AG09309 (cell line): ENCODE measurements at regions not wholly inside any gene's neighbourhood (a gene's known extent, or its start where the extent isn't known, plus 50 kb on each side); places are given as distances from the start of the nearest gene placed in this dataset.

Experiments used
- DNase-seq: peaks from one replicate; pipeline ENCODE4 v3.0.0-alpha.2; 2010; ENCODE audit warnings: low read depth
- H3K4me3 ChIP-seq: 2 replicates; pipeline ENCODE4 v1.5.1; 2011; ENCODE audit warnings: mild to moderate bottlenecking, low read depth, low read length, moderate library complexity; ENCODE audit not compliant: control insufficient read depth
- TF ChIP-seq, protein P1 (sequence below): IDR thresholded peaks from 2 replicates; pipeline ENCODE4 v1.5.1; 2011; ENCODE audit warnings: mild to moderate bottlenecking, low read depth, low read length, inconsistent platforms; ENCODE audit not compliant: insufficient read depth, control insufficient read depth; ENCODE audit errors: missing control alignments

- TF ChIP-seq, protein P1, sequence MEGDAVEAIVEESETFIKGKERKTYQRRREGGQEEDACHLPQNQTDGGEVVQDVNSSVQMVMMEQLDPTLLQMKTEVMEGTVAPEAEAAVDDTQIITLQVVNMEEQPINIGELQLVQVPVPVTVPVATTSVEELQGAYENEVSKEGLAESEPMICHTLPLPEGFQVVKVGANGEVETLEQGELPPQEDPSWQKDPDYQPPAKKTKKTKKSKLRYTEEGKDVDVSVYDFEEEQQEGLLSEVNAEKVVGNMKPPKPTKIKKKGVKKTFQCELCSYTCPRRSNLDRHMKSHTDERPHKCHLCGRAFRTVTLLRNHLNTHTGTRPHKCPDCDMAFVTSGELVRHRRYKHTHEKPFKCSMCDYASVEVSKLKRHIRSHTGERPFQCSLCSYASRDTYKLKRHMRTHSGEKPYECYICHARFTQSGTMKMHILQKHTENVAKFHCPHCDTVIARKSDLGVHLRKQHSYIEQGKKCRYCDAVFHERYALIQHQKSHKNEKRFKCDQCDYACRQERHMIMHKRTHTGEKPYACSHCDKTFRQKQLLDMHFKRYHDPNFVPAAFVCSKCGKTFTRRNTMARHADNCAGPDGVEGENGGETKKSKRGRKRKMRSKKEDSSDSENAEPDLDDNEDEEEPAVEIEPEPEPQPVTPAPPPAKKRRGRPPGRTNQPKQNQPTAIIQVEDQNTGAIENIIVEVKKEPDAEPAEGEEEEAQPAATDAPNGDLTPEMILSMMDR = no peak
- H3K4me3 ChIP-seq = no peak overlapping the region
- DNase-seq = no peak
These were observed 245.3 kb downstream of the PLPP3 start for GRCh38 chr1:56334047-56334446.

GRCh38 chr1:56333461-56333860, 245.9 kb downstream of the PLPP3 start:
- DNase-seq = no peak
- TF ChIP-seq, protein P1 = no peak
- H3K4me3 ChIP-seq = no peak overlapping the region

- DNase-seq = no peak
- TF ChIP-seq, protein P1 = no peak
- H3K4me3 ChIP-seq = no peak overlapping the region
These were observed 247.3 kb downstream of the PLPP3 start for GRCh38 chr1:56331892-56332567.

DNA sequence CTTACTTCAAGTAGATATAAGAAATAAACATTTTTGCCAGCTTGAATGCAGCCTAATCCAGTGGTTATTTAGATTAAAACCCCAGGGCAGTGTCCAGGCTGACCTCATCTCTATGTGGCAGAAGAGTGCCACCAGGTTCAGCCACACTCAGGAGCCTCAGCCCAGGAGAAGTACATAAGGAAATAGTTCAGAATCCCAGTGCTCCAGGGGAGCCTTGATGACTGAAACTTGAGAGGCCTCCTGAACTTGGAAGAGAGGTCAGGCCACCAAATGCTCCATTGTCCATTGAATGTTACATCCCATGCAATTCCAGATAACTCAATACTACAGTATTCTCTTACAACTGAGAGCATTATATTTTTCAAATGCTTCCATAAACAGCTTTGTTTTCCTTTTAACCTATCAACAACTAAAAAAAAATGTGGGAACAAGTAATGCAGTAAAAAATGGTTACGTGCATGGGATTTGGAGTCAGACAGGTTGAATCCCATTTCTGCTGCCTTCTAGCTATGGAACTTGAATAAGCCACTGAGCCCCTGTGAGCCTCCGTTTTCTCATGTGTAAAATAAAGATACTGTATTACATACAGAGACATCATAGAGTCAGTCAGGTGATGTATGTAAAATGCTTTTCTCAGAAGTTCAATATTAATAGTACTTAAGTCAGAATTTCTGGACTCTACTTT, 248.0 kb downstream of the PLPP3 start:
- TF ChIP-seq, protein P1 = no peak
- H3K4me3 ChIP-seq = no peak overlapping the region
- DNase-seq = no peak

DNA sequence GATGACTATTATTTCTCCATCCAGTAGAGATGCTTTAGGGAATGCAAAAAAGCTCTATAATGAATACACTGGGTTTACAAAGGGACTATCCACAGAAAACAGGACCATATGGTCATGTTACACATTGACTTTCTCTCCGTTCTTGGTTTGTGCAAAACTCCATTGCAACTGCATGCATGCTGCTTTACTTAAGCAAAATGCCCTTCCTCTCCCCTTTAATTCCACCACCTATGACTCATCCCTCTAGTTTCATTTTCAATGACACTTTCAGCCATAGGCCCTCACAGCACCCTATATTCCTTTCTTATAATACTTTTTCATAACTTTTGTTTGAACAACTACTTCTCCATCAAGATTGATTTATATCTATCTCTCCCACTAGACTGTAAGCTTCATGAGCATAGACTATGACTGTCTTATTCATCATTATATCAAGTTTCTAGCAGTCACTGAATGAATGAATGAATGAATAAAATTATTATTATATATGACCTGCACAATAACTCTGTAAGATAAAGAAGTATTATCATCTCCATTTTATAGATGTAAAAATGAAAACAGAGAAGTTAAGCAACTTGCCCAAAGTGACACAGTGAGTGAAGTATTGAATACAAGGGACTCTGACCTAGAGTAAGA, 248.9 kb downstream of the PLPP3 start:
- TF ChIP-seq, protein P1 = no peak
- DNase-seq = peak; percentile 24
- no peak overlapping the region for H3K4me3 ChIP-seq

DNA sequence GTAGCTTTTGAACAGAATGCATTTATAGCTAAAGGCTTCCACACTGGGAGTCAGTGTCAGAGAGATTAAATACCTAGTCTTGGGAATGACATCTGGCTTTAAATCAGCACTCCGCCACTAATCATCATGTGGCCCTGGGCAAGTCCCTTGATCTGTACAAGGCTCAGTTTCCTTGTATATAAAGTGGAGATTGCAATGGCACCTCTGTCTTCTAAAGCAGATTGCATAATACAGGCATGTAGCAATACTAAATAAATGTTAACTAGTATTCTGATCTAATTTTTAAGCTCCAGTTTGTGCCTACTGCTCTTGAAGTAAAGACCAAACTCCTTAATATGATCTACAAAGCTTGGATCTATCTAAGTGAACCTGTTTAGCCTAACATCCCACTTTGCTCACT, 249.4 kb downstream of the PLPP3 start:
- TF ChIP-seq, protein P1 = no peak
- DNase-seq = no peak
- H3K4me3 ChIP-seq = no peak overlapping the region
